ENCODE measurements at regions not wholly inside any gene's neighbourhood (a gene's known extent, or its start where the extent isn't known, plus 50 kb on each side); places are given as distances from the start of the nearest gene placed in this dataset.
A peak's percentile ranks its signal among the peaks of the same experiment; 100 is the strongest.

- no peak for DNase-seq (ENCODE audit: low spot score)
These were observed 666.0 kb upstream of the CDH18 start for GRCh38 chr5:20654033-20654432.

- DNase-seq (ENCODE audit: low spot score): no peak
These were observed 662.0 kb upstream of the CDH18 start for GRCh38 chr5:20649966-20650365.

DNA sequence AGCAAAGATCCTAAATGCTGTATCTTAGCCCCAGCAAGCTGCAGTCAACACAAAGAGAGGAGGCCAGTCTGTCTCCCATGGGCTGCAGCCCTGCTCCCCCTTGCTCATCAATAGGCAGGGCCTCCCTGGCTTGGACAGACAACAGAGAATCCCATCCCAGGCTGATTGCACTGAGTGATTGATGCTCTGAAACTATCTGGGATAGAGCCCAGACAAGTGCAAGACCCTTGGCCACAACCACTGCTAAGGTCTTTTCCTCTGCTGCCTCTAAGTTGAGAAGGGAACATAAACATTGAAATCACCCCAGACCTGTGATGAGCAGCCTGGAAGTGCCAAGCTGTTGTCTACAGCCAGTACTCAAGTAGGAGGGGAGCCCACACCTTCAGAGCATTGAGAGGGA is 661.0 kb upstream of the CDH18 start:
- DNase-seq (ENCODE audit: low spot score): no peak

- no peak for DNase-seq (ENCODE audit: low spot score)
These were observed 648.7 kb upstream of the CDH18 start for GRCh38 chr5:20636686-20637085.

DNA sequence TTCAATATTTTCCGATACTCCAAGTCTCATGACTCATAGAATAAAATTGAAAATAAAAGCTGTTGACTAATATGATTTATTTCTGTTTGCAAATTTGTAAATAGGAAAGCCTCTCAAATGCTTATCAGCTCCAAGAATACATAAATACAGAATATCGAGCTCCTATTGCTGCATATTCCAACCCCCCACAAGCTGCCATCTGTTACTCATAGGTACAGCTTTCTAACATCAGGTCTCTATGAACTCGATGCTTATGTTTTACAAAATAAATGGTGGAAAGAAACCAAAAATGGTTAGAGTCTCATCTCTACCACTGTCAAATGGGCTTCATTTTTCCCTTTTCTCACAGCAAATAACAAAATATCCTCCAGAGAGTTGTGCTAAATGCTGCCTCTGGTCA is 631.6 kb upstream of the CDH18 start:
- DNase-seq (ENCODE audit: low spot score): no peak

DNA sequence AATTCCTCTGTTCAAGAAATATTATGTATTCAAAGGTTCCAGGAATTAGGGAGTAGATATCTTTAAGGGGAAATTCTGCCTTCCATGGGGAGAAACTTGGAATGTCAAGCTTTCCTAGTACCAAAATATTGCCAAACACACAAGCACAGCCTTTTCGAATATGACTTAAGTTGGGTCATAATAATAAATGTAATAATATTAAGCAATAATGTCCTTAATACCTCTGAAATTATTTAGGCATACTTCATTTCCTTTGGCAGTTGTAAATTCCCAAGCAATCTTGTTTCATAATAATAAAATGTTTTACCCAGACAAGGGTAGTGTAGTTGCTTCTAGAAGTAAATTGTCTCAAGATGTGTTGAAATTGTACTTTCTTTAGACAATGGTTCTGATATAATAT is 630.3 kb upstream of the CDH18 start:
- DNase-seq (ENCODE audit: low spot score): no peak

DNA sequence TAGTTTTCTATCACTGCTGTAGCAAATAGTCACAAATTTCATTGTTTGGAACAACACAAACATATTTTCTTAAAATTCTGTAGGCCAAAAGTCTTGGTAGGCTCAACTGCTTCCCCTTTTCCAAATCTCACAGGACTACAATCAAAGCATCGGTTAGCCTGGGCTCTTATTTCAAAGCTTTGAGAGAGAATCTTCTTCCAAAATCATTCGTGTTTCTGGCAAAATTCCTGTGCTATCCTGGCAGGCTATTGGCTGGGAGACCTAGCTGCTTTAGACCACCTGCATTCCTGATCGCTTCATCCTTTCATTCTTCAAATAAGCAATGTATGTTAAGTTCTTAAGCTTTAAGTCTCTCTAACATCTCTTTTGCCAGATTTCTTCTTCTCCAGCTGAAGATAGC is 629.8 kb upstream of the CDH18 start:
- DNase-seq (ENCODE audit: low spot score): peak; percentile 17

GRCh38 chr5:20615888-20616563 is 628.0 kb upstream of the CDH18 start:
- DNase-seq (ENCODE audit: low spot score): no peak

DNA sequence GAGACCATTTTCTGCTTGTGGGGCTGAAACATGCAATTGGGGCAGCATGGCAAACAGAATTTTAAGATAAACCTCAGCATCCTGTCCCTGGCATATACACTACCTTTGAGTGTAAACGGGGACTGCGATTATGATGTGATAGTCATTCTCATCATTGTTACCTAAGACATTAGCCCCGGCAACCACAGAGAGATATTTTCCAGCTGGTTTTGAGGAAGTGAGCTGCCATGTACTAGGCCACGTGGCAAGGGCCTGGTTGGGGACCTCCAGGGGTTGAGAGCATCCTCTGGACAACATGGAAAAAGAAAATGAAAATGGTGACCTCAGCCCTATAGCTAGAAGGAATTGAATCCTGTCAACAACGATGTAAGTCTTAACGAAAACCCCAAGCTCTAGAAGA is 623.6 kb upstream of the CDH18 start:
- DNase-seq (ENCODE audit: low spot score): no peak

DNA sequence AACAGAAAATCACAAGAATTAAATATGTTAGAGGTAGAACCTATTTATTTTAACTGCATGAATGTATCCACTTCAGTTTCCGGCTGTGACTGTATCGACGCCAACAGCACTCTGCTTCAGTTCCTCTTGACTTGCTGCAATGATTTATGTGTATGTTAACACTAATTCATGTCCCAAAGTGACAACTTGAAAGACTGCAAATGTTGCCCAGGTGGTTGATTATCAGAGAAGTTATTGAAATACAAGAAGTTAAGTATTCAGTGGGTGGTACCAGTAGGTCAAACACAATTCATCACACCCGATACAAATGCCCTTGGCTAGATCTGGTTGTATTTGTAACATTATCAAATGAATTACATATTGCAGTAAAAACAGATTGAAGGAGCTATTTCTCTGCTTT is 622.7 kb upstream of the CDH18 start:
- DNase-seq (ENCODE audit: low spot score): peak; percentile 23

- no peak for DNase-seq (ENCODE audit: low spot score)
These were observed 621.1 kb upstream of the CDH18 start for GRCh38 chr5:20609126-20609525.

DNA sequence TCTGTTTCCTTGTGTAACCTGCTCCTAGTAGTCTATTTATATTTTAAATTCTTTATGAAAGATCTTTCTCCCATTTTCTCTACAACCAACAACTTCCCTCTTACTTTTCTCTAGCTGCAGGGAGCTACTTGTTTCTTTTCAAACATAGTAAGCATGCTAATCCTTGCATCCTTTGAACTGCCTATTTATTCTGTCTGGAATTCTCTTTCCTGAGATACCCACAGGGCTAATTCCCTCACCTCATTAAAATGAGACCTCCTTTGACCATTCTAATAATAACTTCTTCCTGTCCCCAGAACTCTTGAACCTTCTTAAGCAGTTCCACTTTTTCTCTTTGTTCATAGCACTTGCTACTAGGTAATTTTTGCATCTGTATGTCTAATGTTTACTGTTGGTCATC is 620.6 kb upstream of the CDH18 start:
- no peak for DNase-seq (ENCODE audit: low spot score)

DNA sequence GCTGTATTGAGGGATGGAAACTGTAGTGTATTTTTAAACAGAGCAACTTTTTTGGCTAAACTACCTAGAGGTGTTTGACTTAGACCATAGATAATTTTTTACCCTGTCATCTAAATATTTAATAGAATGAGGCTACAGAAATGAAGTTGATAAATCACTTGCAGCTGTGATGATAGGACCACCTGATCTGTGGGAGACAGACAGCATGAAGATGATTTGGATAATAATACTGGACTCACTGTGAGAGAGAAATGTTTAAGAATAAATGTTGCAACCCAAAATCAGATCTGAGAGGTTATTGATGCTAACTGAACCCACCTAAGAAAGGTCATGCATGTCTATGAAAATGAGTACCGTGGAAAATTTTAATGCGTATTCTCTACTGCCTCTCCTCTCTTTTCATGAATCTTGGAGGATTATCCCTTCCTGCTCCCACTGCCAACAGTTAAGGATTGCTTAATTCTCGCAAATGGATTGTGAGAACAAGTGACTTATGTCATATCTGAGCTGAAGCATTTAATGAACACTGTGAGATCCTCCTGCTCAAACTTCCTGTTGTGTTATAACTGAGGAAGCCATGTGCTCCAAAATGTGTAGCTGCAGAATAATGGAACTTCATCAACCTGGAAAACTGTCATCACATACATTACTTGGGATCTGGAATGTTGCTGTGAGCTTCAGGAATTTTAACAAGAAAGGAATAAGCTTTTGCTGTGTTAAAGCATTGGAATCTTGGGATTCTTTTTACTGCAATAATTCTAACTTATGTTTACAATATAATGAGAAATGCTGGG is 617.9 kb upstream of the CDH18 start:
- no peak for DNase-seq (ENCODE audit: low spot score)

GRCh38 chr5:20604992-20605391 is 617.0 kb upstream of the CDH18 start:
- no peak for DNase-seq (ENCODE audit: low spot score)

DNA sequence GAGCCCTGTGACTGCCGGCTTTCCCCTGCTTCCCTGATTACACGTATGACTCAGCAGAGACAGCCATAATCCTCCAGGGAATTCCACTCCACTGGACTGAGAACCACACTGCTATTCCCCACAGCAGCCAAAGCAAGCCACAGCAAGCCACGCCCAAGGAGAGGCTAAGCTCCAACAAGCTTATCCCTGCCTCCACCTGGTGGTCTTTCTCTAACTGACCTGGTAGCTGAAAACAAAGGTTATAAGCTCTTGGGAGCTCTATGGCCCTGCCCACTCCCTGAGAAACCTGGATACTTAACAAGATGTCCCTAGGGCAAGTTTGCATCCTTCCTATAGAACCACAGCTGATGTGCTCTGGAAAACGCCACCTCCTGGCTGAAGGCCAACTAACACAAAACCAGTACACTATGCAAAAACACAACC is 613.7 kb upstream of the CDH18 start:
- DNase-seq (ENCODE audit: low spot score): no peak

DNA sequence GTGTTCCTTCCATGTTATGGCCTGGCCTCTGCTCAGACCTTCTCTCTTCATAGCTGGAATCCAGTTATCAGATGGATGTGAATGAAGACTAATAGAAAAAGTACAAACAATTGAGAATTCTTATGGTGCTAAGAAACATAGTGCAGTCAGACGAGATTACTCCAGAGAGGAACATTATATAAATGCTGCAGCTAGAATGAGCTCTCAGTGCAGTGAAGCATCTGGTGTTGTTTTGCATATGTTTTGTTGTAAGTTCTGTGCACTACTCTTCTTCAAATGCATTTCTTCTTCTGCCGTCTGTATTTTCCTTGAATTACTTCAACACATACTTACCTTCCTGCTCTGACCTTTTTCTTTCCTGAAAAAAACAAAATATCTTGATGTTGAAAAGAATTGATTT is 602.4 kb upstream of the CDH18 start:
- no peak for DNase-seq (ENCODE audit: low spot score)

DNA sequence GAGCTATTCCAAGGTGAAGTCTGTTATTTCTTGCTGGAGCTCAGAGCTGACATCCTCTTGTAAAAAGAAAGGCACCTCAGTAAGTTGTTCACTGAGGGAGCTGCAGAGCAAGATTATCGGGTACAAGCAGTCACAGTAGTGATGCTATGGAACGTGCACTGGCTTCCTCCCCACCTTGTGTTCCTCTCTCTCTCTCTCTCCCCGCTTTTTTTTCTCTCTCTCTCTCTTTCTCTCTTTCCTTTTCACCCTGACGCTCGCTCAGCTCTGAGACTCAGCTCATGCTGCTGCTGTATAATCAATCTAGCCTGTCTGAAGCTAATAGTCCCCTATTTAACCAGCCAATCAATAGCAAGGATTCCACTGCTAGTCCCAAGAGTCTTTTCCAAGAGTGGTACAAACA is 587.6 kb upstream of the CDH18 start:
- no peak for DNase-seq (ENCODE audit: low spot score)

DNA sequence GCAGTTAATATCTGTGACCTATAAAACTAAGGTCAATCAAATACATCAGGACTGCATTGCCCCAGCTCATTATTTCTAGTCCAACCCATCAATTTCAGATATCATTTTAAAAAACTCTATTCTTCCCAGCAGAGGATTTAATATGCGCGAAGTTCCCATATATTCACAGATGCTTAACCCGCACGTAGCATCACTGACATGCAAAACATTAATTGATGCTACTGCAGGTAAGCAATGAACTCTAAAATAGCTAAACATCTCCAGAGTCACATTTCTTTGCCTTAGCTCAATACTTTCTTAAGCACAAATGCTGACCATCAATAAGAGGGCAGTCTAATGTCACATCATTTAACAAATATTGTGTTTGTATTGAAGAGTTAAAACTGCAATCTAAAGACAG is 586.6 kb upstream of the CDH18 start:
- DNase-seq (ENCODE audit: low spot score): no peak

DNA sequence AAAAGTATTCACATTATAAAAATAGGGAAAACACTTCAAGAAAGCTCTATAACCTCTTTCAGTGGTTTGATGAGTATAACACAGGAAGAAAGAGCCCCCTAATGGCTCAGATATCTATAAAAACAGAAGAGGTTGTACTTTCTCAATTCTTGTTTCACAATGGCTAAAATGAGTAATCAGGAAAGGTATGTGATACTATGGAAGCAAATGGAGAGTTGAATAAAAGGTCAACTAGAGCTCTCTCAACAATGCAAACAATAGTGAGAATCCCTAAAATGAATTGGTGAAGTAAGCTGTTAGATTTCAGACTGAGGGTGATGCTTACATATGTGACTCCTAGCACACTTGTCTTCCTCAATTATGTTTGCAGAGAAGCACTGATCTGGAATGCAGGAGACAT is 584.6 kb upstream of the CDH18 start:
- DNase-seq (ENCODE audit: low spot score): peak; percentile 6

DNA sequence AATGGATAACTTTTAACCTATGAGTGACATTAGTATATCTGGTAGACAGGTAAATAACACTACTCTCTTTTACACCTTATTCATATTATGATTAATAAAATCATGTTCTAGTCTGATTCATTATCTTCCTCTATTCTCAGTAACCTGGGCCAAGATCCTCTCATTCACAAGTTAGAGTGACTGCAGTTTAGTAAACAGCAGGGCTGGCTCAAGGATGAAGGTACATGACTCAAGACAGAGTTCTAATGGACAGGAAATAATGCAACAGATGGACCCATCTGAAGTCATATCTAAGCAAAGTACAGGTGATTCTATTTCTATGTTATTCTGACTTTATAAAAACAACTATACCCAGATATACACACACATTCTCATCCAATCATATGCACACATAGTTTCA is 582.5 kb upstream of the CDH18 start:
- DNase-seq (ENCODE audit: low spot score): no peak

DNA sequence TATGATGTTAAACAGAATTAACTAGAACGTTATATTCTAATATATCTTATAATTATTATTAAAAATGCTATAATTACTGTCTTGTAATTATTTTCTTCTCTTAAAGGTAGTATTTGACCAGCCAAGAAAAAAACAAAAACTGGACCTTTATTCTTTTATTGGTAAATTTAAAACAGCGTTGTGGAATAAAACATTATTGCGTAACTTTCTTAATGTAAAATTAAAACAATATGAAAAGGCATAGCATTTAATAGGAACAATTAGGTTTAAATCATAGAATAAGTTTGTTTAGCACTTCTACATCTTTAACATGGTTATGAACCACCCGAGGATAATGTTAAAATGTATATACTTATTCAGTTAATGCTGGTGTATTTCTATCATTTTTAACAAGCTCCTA is 574.5 kb upstream of the CDH18 start:
- no peak for DNase-seq (ENCODE audit: low spot score)

DNA sequence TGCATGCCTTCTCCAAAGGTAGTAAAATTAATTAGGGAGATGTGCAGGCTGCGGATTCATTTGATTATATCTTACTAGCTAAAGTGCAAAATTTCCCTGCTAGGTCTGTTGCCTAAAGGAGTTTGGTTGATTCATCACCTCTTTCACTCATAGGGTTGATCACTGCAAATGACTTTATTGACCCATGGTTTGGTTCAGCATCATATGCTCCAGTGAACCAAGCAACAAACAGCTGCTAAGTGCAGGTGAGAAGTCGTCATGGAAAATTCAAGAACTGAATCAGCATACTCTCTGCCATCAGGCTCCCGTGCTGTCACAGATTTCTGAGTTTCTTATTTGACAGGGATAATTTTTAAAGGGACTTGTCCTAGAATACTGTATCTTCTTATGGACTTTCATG is 571.8 kb upstream of the CDH18 start:
- DNase-seq (ENCODE audit: low spot score): no peak

- DNase-seq (ENCODE audit: low spot score): no peak
These were observed 568.2 kb upstream of the CDH18 start for GRCh38 chr5:20556115-20556763.

All from iPS-NIHi11 (cell line).